ENCODE measurements at regions not wholly inside any gene's neighbourhood (a gene's known extent, or its start where the extent isn't known, plus 50 kb on each side); places are given as distances from the start of the nearest gene placed in this dataset.

GRCh38 chr12:72836194-72836593, 564.0 kb downstream of the TRHDE start:
- no peak for TF ChIP-seq EP300 (IDR thresholded peaks at IDR 0.05)
- TF ChIP-seq POLR2A (IDR thresholded peaks at IDR 0.05): no peak

Measured in tibial nerve (tissue), 3 donors.